HUES64 (cell line): ENCODE measurements at regions not wholly inside any gene's neighbourhood (a gene's known extent, or its start where the extent isn't known, plus 50 kb on each side); places are given as distances from the start of the nearest gene placed in this dataset.

ENCODE experiments used
- H3K27ac ChIP-seq: 2 replicates; pipeline ENCODE4 v1.7.0; 2013; ENCODE audit warnings: low read depth, low read length, inconsistent platforms
- H3K27me3 ChIP-seq: 2 replicates; pipeline ENCODE4 v1.6.1; 2013; ENCODE audit warnings: mild to moderate bottlenecking, low read length; ENCODE audit not compliant: insufficient read depth
- H3K36me3 ChIP-seq: 2 replicates; pipeline ENCODE4 v1.6.1; 2013; ENCODE audit warnings: mild to moderate bottlenecking, low read length; ENCODE audit not compliant: insufficient read depth
- H3K4me1 ChIP-seq: 2 replicates; pipeline ENCODE4 v1.6.1; 2013; ENCODE audit warnings: mild to moderate bottlenecking, low read length, moderate library complexity; ENCODE audit not compliant: insufficient read depth
- H3K4me3 ChIP-seq: 2 replicates; pipeline ENCODE4 v1.5.1; 2013; ENCODE audit warnings: mild to moderate bottlenecking, low read length, moderate library complexity
- H3K9ac ChIP-seq: 2 replicates; pipeline ENCODE4 v1.6.1; 2013; ENCODE audit warnings: mild to moderate bottlenecking, low read depth, low read length
- H3K9me3 ChIP-seq: 2 replicates; pipeline ENCODE4 v1.6.1; 2013; ENCODE audit warnings: low read depth, low read length; ENCODE audit not compliant: insufficient read depth
- WGBS: fragments of 150-250, 120-280 bp; methylation state at CpG from one replicate; pipeline ENCODE4 v1.1.7; 2013; ENCODE audit warnings: missing lambda C conversion rate; 5-methylcytosine and 5-hydroxymethylcytosine counted together

DNA sequence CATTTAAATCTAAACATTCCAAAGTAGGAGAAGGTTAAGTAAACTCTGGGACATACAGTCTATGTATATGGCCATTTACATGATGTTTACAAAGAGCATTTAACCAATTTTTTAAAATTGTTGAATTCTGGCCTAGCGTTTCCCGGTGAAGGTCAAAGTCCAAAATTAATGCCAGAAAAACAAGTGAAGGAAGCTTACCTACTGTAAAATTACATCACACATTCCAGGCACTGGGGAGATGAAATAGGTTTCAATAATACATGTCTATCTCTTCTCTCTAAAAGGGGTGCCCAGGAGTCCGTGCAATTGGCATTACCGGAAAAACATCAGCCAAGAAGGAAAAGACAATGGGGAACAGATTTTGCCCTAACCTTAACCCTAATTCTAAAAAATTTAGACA lies 358.8 kb downstream of the VPS13C start:
- no peaks in the 10 kb centered on the region for H3K9me3 ChIP-seq
- H3K27ac ChIP-seq: no peak overlapping the region
- H3K36me3 ChIP-seq: no peaks in the 10 kb centered on the region
- peaks cover 10% of the 10 kb centered on the region; the same call in 1 of the 2 replicates for H3K4me1 ChIP-seq
- no peak overlapping the region for H3K9ac ChIP-seq
- H3K4me3 ChIP-seq: no peak overlapping the region
- H3K27me3 ChIP-seq: no peaks in the 10 kb centered on the region
- 88% methylated on average over 4 of the region's 4 CpGs for WGBS

DNA sequence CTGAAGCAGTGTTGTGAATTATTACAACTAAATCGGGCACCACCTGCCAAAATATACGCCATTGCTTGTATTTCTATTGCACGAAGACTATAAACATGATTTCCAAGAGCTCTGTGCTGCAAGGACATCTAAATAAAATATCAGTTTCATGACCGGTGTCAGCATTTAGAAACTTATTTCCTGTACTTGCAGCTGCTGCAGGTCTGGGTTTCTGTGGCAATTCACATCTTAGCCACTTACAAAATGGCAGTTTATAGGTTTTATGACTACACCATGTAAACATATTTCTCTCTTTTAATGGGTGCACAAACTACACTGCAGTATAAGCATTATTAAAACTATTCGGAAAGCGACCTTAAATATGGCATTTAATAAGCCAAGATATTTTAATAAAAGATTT lies 359.4 kb downstream of the VPS13C start:
- WGBS: 95% methylated on average over 4 of the region's 6 CpGs
- Histone ChIP-seq H3K4me1 (peaks cover 10% of the 10 kb centered on the region; the same call in 1 of the 2 replicates), H3K4me3 (no peak overlapping the region), H3K27ac (no peak overlapping the region), H3K9ac (no peak overlapping the region), H3K36me3 (no peaks in the 10 kb centered on the region), H3K27me3 (no peaks in the 10 kb centered on the region), H3K9me3 (no peaks in the 10 kb centered on the region)

DNA sequence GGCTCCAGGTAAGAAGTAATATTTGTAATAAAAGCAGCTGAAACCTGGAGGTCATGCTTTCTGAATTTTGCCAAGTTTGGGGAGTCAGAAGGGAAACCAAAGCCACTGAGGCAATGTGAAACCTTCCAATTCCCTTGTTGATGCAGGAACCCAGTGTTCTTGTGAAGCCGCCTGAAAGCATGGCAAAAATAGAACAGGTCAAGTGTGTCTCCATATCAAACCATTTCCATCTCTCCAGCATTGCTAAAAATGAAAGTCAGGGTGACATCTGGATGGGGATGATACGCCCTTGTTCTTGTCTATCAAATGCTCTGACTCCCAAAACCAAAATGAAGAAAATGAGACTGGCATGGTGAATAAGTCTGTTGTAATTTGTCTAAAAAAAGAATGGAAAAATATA lies 362.5 kb downstream of the VPS13C start:
- H3K9ac ChIP-seq: no peak overlapping the region
- H3K27ac ChIP-seq: no peak overlapping the region
- 88% methylated on average over 2 of the region's 2 CpGs for WGBS
- peaks cover 10% of the 10 kb centered on the region; the same call in 1 of the 2 replicates for H3K4me1 ChIP-seq
- H3K4me3 ChIP-seq: no peak overlapping the region
- no peaks in the 10 kb centered on the region for H3K9me3 ChIP-seq
- H3K27me3 ChIP-seq: no peaks in the 10 kb centered on the region
- no peaks in the 10 kb centered on the region for H3K36me3 ChIP-seq

DNA sequence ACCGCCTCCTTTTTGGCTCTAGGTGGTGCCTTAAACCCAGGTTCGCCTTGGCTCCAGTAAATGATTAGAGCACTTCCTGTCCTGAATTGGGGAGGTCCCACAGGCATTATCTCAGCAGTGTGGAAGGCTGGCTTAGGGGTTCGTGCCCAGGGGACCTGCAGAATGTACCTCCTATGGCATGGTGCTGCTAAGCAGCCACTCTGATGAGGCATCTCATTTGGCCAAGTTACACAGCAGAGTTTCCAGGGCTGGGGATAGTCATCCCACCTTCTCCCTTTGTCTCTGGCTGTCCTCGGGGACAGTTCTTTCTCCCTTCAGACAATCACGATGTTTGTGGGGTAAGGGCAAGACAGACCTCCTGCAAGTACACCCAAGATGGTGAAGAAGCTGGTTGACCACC lies 371.2 kb downstream of the VPS13C start:
- Histone ChIP-seq H3K27ac (no peak overlapping the region), H3K4me1 (peaks cover 6% of the 10 kb centered on the region; the same call in 1 of the 2 replicates), H3K9me3 (no peaks in the 10 kb centered on the region), H3K36me3 (no peaks in the 10 kb centered on the region), H3K9ac (no peak overlapping the region), H3K4me3 (no peak overlapping the region), H3K27me3 (no peaks in the 10 kb centered on the region)
- 96% methylated on average over 5 of the region's 5 CpGs for WGBS

DNA sequence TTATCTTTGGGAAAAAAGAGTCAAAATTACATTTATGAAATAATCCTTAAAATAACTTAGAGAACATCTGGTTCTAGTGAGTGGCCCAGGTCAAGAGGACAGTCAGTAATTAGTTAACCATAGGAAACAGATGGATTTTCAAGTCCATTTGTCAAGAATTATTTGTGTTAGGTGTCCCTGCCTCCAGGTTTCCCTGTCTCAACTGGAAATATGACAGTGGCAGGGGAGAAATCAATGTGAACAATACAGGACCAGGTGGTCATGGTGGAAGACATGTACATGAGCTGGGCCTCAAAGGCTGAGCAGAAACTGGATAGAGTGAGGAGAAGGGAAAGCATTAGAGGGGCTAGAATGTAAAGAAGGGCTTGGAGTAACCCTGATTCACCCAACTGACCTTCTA lies 372.6 kb downstream of the VPS13C start:
- peaks cover 6% of the 10 kb centered on the region; the same call in 1 of the 2 replicates for H3K4me1 ChIP-seq
- no peak overlapping the region for H3K27ac ChIP-seq
- H3K36me3 ChIP-seq: no peaks in the 10 kb centered on the region
- H3K4me3 ChIP-seq: no peak overlapping the region
- H3K27me3 ChIP-seq: no peaks in the 10 kb centered on the region
- H3K9me3 ChIP-seq: no peaks in the 10 kb centered on the region
- H3K9ac ChIP-seq: no peak overlapping the region

DNA sequence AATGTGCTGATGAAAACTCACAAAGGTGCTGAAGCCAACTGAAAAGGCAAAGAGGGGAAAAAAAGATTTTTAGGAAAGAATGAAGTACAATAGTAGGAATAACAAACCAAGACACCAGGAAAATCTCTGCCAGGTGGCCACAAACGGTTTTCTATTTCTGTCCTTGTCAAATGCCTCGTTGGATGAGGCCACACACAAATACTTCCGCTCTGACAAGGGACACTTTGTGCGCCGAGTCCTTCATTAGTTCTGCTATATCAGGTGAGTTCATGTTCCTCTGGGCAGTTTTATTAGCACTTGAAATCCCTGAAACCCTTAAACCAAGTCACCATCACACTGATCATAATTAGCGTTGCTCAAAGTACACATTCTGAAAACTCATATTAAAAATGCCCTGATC lies 373.1 kb downstream of the VPS13C start:
- H3K4me1 ChIP-seq: peaks cover 6% of the 10 kb centered on the region; the same call in 1 of the 2 replicates
- no peaks in the 10 kb centered on the region for H3K36me3 ChIP-seq
- no peaks in the 10 kb centered on the region for H3K9me3 ChIP-seq
- no peak overlapping the region for H3K4me3 ChIP-seq
- H3K9ac ChIP-seq: no peak overlapping the region
- no peaks in the 10 kb centered on the region for H3K27me3 ChIP-seq
- 92% methylated on average over 6 of the region's 6 CpGs for WGBS
- no peak overlapping the region for H3K27ac ChIP-seq

DNA sequence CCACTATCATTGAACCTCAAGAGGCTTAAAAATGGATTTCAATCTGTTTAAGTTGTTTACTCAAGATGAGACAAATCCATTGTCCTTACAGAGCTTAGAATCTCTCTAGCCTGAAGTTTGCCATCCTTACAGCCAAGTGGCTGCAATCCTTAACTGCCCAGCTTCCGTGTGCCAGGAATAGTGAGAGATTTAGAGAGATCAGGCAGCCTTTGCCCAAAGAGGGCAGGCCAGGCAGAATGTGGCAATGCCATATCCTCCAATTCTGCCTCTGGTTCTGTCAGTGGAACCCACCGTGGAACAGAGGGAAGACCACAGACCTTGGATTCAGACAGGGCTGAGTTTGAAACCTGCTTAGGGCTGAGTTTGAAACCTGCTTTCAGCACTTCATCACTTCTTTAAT lies 374.3 kb downstream of the VPS13C start:
- WGBS: 94% methylated on average over 2 of the region's 2 CpGs
- Histone ChIP-seq H3K27me3 (no peaks in the 10 kb centered on the region), H3K4me3 (no peak overlapping the region), H3K36me3 (no peaks in the 10 kb centered on the region), H3K9me3 (no peaks in the 10 kb centered on the region), H3K9ac (no peak overlapping the region), H3K27ac (no peak overlapping the region), H3K4me1 (peaks cover 9% of the 10 kb centered on the region)

DNA sequence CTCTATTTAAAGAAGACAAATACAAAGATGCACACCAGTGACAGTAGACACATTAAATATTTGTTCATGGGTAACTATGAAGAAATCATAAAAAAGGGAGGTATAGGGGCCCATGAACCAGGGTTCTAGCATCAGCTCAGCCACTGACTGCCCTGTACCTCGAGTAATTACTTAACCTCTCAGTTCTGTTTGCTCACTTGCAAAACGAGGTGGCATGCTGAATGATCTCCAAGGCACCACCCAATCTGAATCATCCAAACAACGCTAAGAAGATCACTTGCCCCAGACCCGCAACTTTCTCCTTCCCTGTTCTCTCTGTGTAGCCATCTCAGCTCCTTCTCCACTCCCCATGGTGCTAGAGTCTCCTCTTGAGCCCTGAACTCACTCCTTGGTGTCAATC lies 374.7 kb downstream of the VPS13C start:
- H3K36me3 ChIP-seq: no peaks in the 10 kb centered on the region
- no peaks in the 10 kb centered on the region for H3K27me3 ChIP-seq
- H3K4me3 ChIP-seq: no peak overlapping the region
- no peaks in the 10 kb centered on the region for H3K9me3 ChIP-seq
- H3K27ac ChIP-seq: no peak overlapping the region
- H3K9ac ChIP-seq: no peak overlapping the region
- WGBS: 84% methylated on average over 4 of the region's 4 CpGs
- peaks cover 12% of the 10 kb centered on the region for H3K4me1 ChIP-seq

DNA sequence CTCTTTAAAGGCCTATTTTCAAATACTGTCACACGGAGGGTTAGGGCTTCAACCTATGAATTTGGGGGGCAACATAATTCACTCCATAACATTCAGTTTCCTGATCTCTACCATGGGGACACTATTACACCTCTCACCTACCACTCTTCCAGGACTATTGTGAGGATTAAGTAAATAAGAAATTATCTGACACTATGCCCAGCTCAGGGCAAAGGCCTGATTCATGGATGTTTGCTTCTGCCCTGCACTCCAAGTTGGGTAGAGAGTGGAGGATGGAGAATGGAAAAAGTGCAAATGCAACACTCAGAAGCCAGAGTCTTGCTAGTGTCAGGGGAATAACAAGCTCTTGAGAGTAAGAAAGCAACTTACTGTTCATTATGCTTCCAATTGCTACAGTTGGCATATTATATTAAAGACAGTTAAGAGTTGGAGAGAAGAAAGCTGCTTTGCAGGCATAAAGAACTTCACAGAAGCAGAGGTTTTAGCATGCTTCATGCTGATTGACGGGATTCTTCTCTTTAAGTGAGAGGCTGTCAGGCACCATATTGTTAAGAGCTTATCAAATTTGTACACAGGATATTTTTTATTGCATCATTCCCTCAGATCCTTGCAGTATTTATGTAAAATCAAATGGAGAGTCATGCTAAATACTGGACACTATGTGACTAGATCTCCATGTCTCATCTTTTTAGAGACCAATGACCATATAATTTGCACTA lies 375.3 kb downstream of the VPS13C start:
- 89% methylated on average over 2 of the region's 2 CpGs for whole genome bisulfite sequencing
- peaks cover 18% of the 10 kb centered on the region for H3K4me1 ChIP-seq
- no peak overlapping the region for H3K27ac ChIP-seq
- H3K9me3 ChIP-seq: no peaks in the 10 kb centered on the region
- no peak overlapping the region for H3K9ac ChIP-seq
- no peak overlapping the region for H3K4me3 ChIP-seq
- H3K27me3 ChIP-seq: no peaks in the 10 kb centered on the region
- H3K36me3 ChIP-seq: no peaks in the 10 kb centered on the region

DNA sequence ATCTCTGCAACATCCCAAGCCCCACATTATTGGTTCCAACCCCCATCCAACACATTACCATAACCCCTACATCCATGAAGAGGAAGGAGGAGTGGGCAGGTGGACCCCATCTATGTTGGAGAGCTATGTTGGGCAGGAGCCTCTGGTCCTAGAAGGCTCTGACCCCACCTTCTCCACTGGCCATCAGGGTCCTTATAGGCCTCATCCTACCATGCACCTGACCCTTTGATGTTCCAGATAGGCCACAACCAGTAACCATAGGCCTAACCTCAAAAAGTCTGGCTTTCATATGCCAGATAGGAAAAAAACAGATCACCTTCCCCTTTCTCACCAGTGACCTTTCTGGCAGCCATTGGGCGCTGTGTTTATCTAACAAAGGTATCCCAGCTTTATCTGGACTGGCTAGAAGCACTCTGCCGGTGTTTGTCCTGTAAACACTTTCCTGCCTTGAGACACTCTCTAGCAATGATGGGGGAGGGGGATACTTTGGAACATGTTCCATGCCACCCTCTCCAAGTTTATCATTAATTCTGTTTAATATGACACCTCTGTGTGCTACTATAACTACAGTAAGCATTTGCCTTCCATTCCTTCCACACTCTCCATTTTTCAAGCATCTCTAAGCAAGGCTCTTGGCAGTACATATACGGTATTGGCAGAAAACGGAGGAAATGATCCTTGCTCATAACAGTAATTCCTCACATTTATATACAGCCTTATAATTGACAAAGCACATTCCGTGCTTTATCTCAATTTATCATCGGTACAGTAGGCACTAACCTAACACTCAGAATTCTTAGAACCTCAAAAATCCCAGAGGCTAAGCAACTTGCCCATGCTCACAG lies 377.1 kb downstream of the VPS13C start:
- Histone ChIP-seq H3K4me3 (no peak overlapping the region), H3K9me3 (no peaks in the 10 kb centered on the region), H3K27me3 (no peaks in the 10 kb centered on the region), H3K36me3 (no peaks in the 10 kb centered on the region), H3K27ac (no peak overlapping the region), H3K9ac (no peak overlapping the region), H3K4me1 (peaks cover 26% of the 10 kb centered on the region)
- 93% methylated on average over 6 of the region's 6 CpGs for WGBS

DNA sequence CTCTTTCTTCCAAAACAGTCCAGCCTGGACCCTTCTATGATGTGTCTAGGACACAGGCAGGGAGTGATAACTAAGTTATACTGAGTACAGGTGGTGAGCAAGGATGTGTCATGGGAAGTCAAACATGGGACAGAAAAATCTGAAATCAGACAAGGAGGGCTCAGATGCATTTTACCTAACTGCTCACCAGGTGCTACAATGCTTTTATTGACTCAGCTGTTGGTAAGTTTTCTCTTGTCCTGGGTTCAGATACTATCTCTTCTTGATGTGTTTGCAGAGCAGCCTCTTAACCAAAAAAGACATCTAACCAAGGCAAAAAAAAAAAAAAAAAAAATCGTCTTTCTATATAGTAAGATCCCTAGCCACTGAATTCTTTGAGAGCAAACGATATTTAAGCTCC lies 378.6 kb downstream of the VPS13C start:
- H3K4me3 ChIP-seq: no peak overlapping the region
- H3K9ac ChIP-seq: no peak overlapping the region
- peaks cover 26% of the 10 kb centered on the region for H3K4me1 ChIP-seq
- no peaks in the 10 kb centered on the region for H3K9me3 ChIP-seq
- 84% methylated on average over 2 of the region's 2 CpGs for WGBS
- H3K36me3 ChIP-seq: no peaks in the 10 kb centered on the region
- H3K27ac ChIP-seq: no peak overlapping the region
- H3K27me3 ChIP-seq: no peaks in the 10 kb centered on the region
